ENCODE measurements at regions not wholly inside any gene's neighbourhood (a gene's known extent, or its start where the extent isn't known, plus 50 kb on each side); places are given as distances from the start of the nearest gene placed in this dataset.

GRCh38 chr12:78343657-78344056 lies 513.0 kb downstream of the NAV3 start:
- TF ChIP-seq EZH2 (IDR thresholded peaks at IDR 0.05; ENCODE audit: low read length, unreplicated experiment), result no peak
- TF ChIP-seq CTCF (conservative IDR thresholded peaks at IDR 0.05; ENCODE audit: low read depth, low read length), result no peak
